SK-N-SH (cell line): ENCODE measurements at regions not wholly inside any gene's neighbourhood (a gene's known extent, or its start where the extent isn't known, plus 50 kb on each side); places are given as distances from the start of the nearest gene placed in this dataset.
A peak's percentile ranks its signal among the peaks of the same experiment; 100 is the strongest.

Experiments used
- CTCF ChIA-PET: fragments of 300-600, 350-600 bp; formaldehyde crosslinking; extraction: SDS; loops from one replicate; lab custom pipeline; 2021; lab: Yijun Ruan, JAX
- POLR2A ChIA-PET: fragments of 350-600 bp; sonication (Branson Sonifier 250); formaldehyde crosslinking; extraction: SDS; loops from one replicate; lab custom pipeline; 2020; ENCODE audit warnings: antibody characterized with exemption, inconsistent platforms; lab: Yijun Ruan, JAX
- DNase-seq: peaks from one replicate; pipeline ENCODE4 v3.0.0; 2012
- H2AFZ ChIP-seq: fragments of 200-600 bp; sonication (generic); 2 replicates; pipeline ENCODE4 v1.8.1; 2016; ENCODE audit warnings: antibody characterized with exemption, mild to moderate bottlenecking, low read depth
- H3F3A ChIP-seq: fragments of 200-600 bp; sonication (generic); replicated peaks from 2 replicates; pipeline ENCODE3; 2016; ENCODE audit warnings: antibody characterized with exemption, mild to moderate bottlenecking; ENCODE audit not compliant: insufficient read depth
- H3K27ac ChIP-seq, 2 experiments: fragments of 200-500 bp in 1 of 2; fragments of 200-600 bp in 1 of 2; sonication (Bioruptor generic) in 1 of 2; sonication (generic), shearing (Covaris generic) in 1 of 2; 2 replicates each; pipeline versions ENCODE4 v1.5.1 to v1.6.1; 2014 to 2016; ENCODE audit warnings: low read depth in 2 of 2, inconsistent platforms in 1 of 2, low read length in 1 of 2, mild to moderate bottlenecking in 1 of 2, mixed read lengths in 1 of 2
- H3K27me3 ChIP-seq: fragments of 200-600 bp; sonication (generic), shearing (Covaris generic); 2 replicates; pipeline ENCODE4 v1.6.1; 2016; ENCODE audit warnings: mixed run types; ENCODE audit not compliant: insufficient read depth
- H3K36me3 ChIP-seq, 2 experiments: fragments of 200-500 bp in 1 of 2; fragments of 200-600 bp in 1 of 2; sonication (Bioruptor generic) in 1 of 2; sonication (generic) in 1 of 2; replicated peaks in 1 of 2; 2 replicates each; pipeline versions ENCODE3 to v1.5.1; 2014 to 2016; ENCODE audit warnings: low read length in 1 of 2, mild to moderate bottlenecking in 1 of 2; ENCODE audit not compliant: insufficient read depth in 2 of 2, control insufficient read depth in 1 of 2
- H3K4me1 ChIP-seq, 2 experiments: fragments of 200-500 bp in 1 of 2; fragments of 200-600 bp in 1 of 2; sonication (Bioruptor generic) in 1 of 2; sonication (generic), shearing (Covaris generic) in 1 of 2; 2 replicates each; pipeline versions ENCODE4 v1.5.1 to v1.6.1; 2014 to 2016; ENCODE audit warnings: low read depth in 1 of 2, low read length in 1 of 2, mixed run types in 1 of 2; ENCODE audit not compliant: insufficient read depth in 2 of 2, control insufficient read depth in 1 of 2
- H3K4me2 ChIP-seq: fragments of 200-600 bp; sonication (generic), shearing (Covaris generic); 2 replicates; pipeline ENCODE4 v1.6.1; 2017; ENCODE audit warnings: mixed run types
- H3K4me3 ChIP-seq, 2 experiments: fragments of 200-500 bp in 1 of 2; fragments of 200-600 bp in 1 of 2; sonication (Bioruptor generic) in 1 of 2; sonication (generic), shearing (Covaris generic) in 1 of 2; 2 replicates each; pipeline versions ENCODE4 v1.5.1 to v1.8.1; 2014 to 2016; ENCODE audit warnings: low read depth in 2 of 2, inconsistent platforms in 1 of 2, low read length in 1 of 2, mild to moderate bottlenecking in 1 of 2, mixed read lengths in 1 of 2, moderate library complexity in 1 of 2
- H3K79me2 ChIP-seq: fragments of 200-600 bp; sonication (generic); 2 replicates; pipeline ENCODE4 v1.8.1; 2017; ENCODE audit warnings: mild to moderate bottlenecking; ENCODE audit not compliant: insufficient read depth
- H3K9ac ChIP-seq: fragments of 200-600 bp; sonication (generic); 2 replicates; pipeline ENCODE4 v1.6.1; 2017; ENCODE audit warnings: mixed run types
- H3K9me2 ChIP-seq: fragments of 200-600 bp; sonication (generic); 2 replicates; pipeline ENCODE4 v1.6.1; 2017; ENCODE audit warnings: mixed run types
- H3K9me3 ChIP-seq: fragments of 200-600 bp; sonication (generic); 2 replicates; pipeline ENCODE4 v1.6.1; 2017; ENCODE audit warnings: mixed run types, mild to moderate bottlenecking, moderate library complexity
- H4K20me1 ChIP-seq: fragments of 200-600 bp; sonication (generic); 2 replicates; pipeline ENCODE4 v1.6.1; 2017; ENCODE audit warnings: mild to moderate bottlenecking, mixed run types; ENCODE audit not compliant: insufficient read depth
- CHD2 ChIP-seq: fragments of 150-350 bp; IDR thresholded peaks from 2 replicates; pipeline ENCODE4 v1.6.1; 2018; ENCODE audit warnings: low read length; ENCODE audit not compliant: partially characterized antibody
- CTCF ChIP-seq: fragments of 200-600 bp; sonication (generic); IDR thresholded peaks from 2 replicates; pipeline ENCODE4 v1.6.1; 2017; ENCODE audit warnings: antibody characterized with exemption, mild to moderate bottlenecking, moderate library complexity
- ELF1 ChIP-seq: IDR thresholded peaks from 2 replicates; pipeline ENCODE4 v1.4.0; 2012
- EP300 ChIP-seq, 2 experiments: IDR thresholded peaks; 2 replicates each; pipeline versions ENCODE4 v1.4.0 to v1.6.1; 2012; ENCODE audit warnings: borderline replicate concordance in 1 of 2, low read depth in 1 of 2, low read length in 1 of 2
- EZH2phosphoT487 ChIP-seq: fragments of 200-600 bp; sonication (generic); IDR thresholded peaks from 2 replicates; pipeline ENCODE4 v1.6.1; 2017; ENCODE audit warnings: low read depth, mixed run types, mild to moderate bottlenecking, antibody characterized with exemption, moderate library complexity, borderline replicate concordance
- FOXJ3 ChIP-seq: sonication (generic); formaldehyde crosslinking; IDR thresholded peaks from 2 replicates; pipeline ENCODE4 v1.5.1; 2020; ENCODE audit warnings: mild to moderate bottlenecking, missing genetic modification reagents
- IRF3 ChIP-seq: fragments of 150-350 bp; IDR thresholded peaks from 2 replicates; pipeline ENCODE4 v1.6.1; 2016; ENCODE audit warnings: mild to moderate bottlenecking, low read depth, low read length
- MAX ChIP-seq: IDR thresholded peaks from 2 replicates; pipeline ENCODE4 v1.4.0; 2012; ENCODE audit warnings: low read depth
- MXI1 ChIP-seq: IDR thresholded peaks from 2 replicates; pipeline ENCODE4 v1.6.1; 2012; ENCODE audit warnings: mild to moderate bottlenecking, low read depth, low read length, improper control_type of control experiment
- NFIC ChIP-seq: IDR thresholded peaks from 2 replicates; pipeline ENCODE4 v1.4.0; 2012; ENCODE audit warnings: borderline replicate concordance
- POLR2AphosphoS5 ChIP-seq: IDR thresholded peaks from 2 replicates; pipeline ENCODE4 v1.6.1; 2012; ENCODE audit warnings: low read depth, low read length
- RAD21 ChIP-seq: IDR thresholded peaks from 2 replicates; pipeline ENCODE4 v1.6.1; 2012; ENCODE audit warnings: mild to moderate bottlenecking, low read length
- RXRA ChIP-seq: IDR thresholded peaks from 2 replicates; pipeline ENCODE4 v1.4.0; 2012; ENCODE audit warnings: low read depth, mild to moderate bottlenecking, borderline replicate concordance
- TAF1 ChIP-seq: IDR thresholded peaks from 2 replicates; pipeline ENCODE4 v1.6.1; 2012; ENCODE audit warnings: low read depth, mild to moderate bottlenecking, low read length, moderate library complexity, borderline replicate concordance
- TEAD4 ChIP-seq: IDR thresholded peaks from 2 replicates; pipeline ENCODE4 v1.4.0; 2012; ENCODE audit warnings: mild to moderate bottlenecking, borderline replicate concordance; ENCODE audit not compliant: insufficient read depth
- USF1 ChIP-seq: IDR thresholded peaks from 2 replicates; pipeline ENCODE4 v1.4.0; 2012; ENCODE audit warnings: low read depth, borderline replicate concordance
- YY1 ChIP-seq: IDR thresholded peaks from 2 replicates; pipeline ENCODE4 v1.4.0; 2012; ENCODE audit warnings: low read depth, mild to moderate bottlenecking
- ZBTB33 ChIP-seq: IDR thresholded peaks from 2 replicates; pipeline ENCODE4 v1.4.0; 2012; ENCODE audit warnings: low read depth, borderline replicate concordance
- WGBS: methylation state at CpG from one replicate; pipeline ENCODE4 v1.1.6; 2017; ENCODE audit warnings: low lambda C conversion rate; 5-methylcytosine and 5-hydroxymethylcytosine counted together

- H3K79me2 ChIP-seq, result no peaks in the 10 kb centered on the region
- H3K4me3 ChIP-seq, result no peak overlapping the region
- H3K4me2 ChIP-seq, result no peak overlapping the region
- peak overlapping the region in 1 of 2 experiments; percentile 32; a peak in 1 of 4 replicates for H3K27ac ChIP-seq
- TF ChIP-seq MXI1, result no peak
- no peak for TF ChIP-seq YY1
- TF ChIP-seq IRF3, result no peak
- TF ChIP-seq EP300 (IDR thresholded peaks at IDR 0.05; ENCODE audit: borderline replicate concordance in 1 of 2, low read depth in 1 of 2, low read length in 1 of 2), result no peak
- no peak for TF ChIP-seq CHD2
- no peak for TF ChIP-seq ZBTB33
- no peak for TF ChIP-seq RXRA
- TF ChIP-seq EZH2phosphoT487, result no peak
- no peak for TF ChIP-seq TAF1
- no peak for TF ChIP-seq RAD21
- peak; percentile 32; the same call in 1 of the 2 replicates for TF ChIP-seq NFIC
- TF ChIP-seq FOXJ3 (CRISPR knock-in tag), result no peak
- TF ChIP-seq POLR2AphosphoS5, result no peak
- TF ChIP-seq MAX, result peak; percentile 36; the same call in 1 of the 2 replicates
- TF ChIP-seq CTCF, result no peak
- no peak for TF ChIP-seq TEAD4
- peak; percentile 76; the same call in 1 of the 2 replicates for TF ChIP-seq USF1
- no peak for TF ChIP-seq ELF1
- TF ChIP-seq, all 33 proteins: peak for 3
- CTCF ChIA-PET, result no interaction called here
- Histone ChIP-seq H3F3A (peaks cover 13% of the 10 kb centered on the region), H3K9ac (no peak overlapping the region), H3K4me1 (peaks cover 0 to 11% of the 10 kb centered on the region in 2 experiments; a peak in 2 of 4 replicates), H3K9me3 (0 out of 2 replicates have a peak, but pooled peaks cover 5% of the 10 kb centered on the region), H2AFZ (peak overlapping the region; percentile 75), H3K36me3 (peaks cover 0 to 2% of the 10 kb centered on the region in 2 experiments), H3K27me3 (no peaks in the 10 kb centered on the region), H3K9me2 (no peaks in the 10 kb centered on the region), H4K20me1 (no peaks in the 10 kb centered on the region)
- POLR2A ChIA-PET, result no interaction called here
- DNase-seq, result no peak
- 14% methylated on average over 2 of the region's 2 CpGs for WGBS
Measured at GRCh38 chr6:71473926-71474325, 185.3 kb downstream of the OGFRL1 start.
